HL-60 (cell line): ENCODE measurements at regions not wholly inside any gene's neighbourhood (a gene's known extent, or its start where the extent isn't known, plus 50 kb on each side); places are given as distances from the start of the nearest gene placed in this dataset.

ENCODE experiments used
- CTCF ChIP-seq: IDR thresholded peaks from one replicate; pipeline ENCODE4 v1.5.1; 2011; ENCODE audit warnings: low read length, control low read depth, inconsistent platforms; ENCODE audit not compliant: insufficient read depth
- REST ChIP-seq: IDR thresholded peaks from 2 replicates; pipeline ENCODE4 v1.6.1; 2012; ENCODE audit warnings: low read depth; ENCODE audit not compliant: insufficient replicate concordance

- TF ChIP-seq CTCF (no peak), REST (no peak)
Observed at GRCh38 chr4:104591510-104591911, 96.8 kb upstream of the CXXC4 start.
